Panc1 (cell line): ENCODE measurements at regions not wholly inside any gene's neighbourhood (a gene's known extent, or its start where the extent isn't known, plus 50 kb on each side); places are given as distances from the start of the nearest gene placed in this dataset.

Source experiments
- ATAC-seq: fragments of 200-7000 bp; cut with Tn5 transposase; 2 replicates; pipeline ENCODE4 v1.9.1; 2020; ENCODE audit warnings: mild to moderate bottlenecking, moderate library complexity
- BruUV-seq: library from RNA; stranded (reverse); fragments of 400-500 nt; replicated peaks from 2 replicates; lab custom pipeline; 2021; lab: Mats Ljungman, UMichigan
- CTCF ChIA-PET: fragments of 300-600 bp; sonication (Branson Sonifier 250); formaldehyde crosslinking; loops from one replicate; lab custom pipeline; 2022; ENCODE audit warnings: antibody characterized with exemption; lab: Charles Lee
- POLR2A ChIA-PET: fragments of 300-600 bp; sonication (Branson Sonifier 250); formaldehyde crosslinking; loops from one replicate; lab custom pipeline; 2022; ENCODE audit warnings: antibody characterized with exemption; lab: Charles Lee
- DNase-seq: peaks from one replicate; pipeline ENCODE4 v3.0.0-alpha.2; 2010; ENCODE audit warnings: low read depth, low spot score
- H3K27ac ChIP-seq: 2 replicates; pipeline ENCODE4 v1.5.1; 2011; ENCODE audit warnings: mild to moderate bottlenecking, low read length, inconsistent platforms
- H3K27me3 ChIP-seq: fragments of 200-500 bp; sonication (Bioruptor generic); 2 replicates; pipeline ENCODE4 v1.6.0; 2014; ENCODE audit warnings: low read length, inconsistent platforms; ENCODE audit not compliant: control insufficient read depth, insufficient read depth
- H3K36me3 ChIP-seq: fragments of 200-500 bp; sonication (Bioruptor generic); 2 replicates; pipeline ENCODE4 v1.5.1; 2014; ENCODE audit warnings: inconsistent platforms, mild to moderate bottlenecking, low read length, moderate library complexity; ENCODE audit not compliant: control insufficient read depth, insufficient read depth
- H3K4me1 ChIP-seq: 2 replicates; pipeline ENCODE4 v1.5.1; 2011; ENCODE audit warnings: inconsistent platforms, mild to moderate bottlenecking, low read length, moderate library complexity; ENCODE audit not compliant: control insufficient read depth, insufficient read depth
- H3K4me3 ChIP-seq, 2 experiments: 2 replicates each; pipeline ENCODE4 v1.5.1; 2011 to 2012; ENCODE audit warnings: low read depth in 2 of 2, low read length in 2 of 2, mild to moderate bottlenecking in 2 of 2, inconsistent platforms in 1 of 2, moderate library complexity in 1 of 2
- H3K9me3 ChIP-seq: fragments of 200-500 bp; sonication (Bioruptor generic); 2 replicates; pipeline ENCODE4 v1.5.1; 2014; ENCODE audit warnings: low read depth, mild to moderate bottlenecking, inconsistent platforms, low read length, moderate library complexity; ENCODE audit not compliant: control insufficient read depth, insufficient read depth
- CTCF ChIP-seq: fragments of 450-650 bp; IDR thresholded peaks from 2 replicates; pipeline ENCODE4 v1.5.1; 2017; ENCODE audit warnings: mild to moderate bottlenecking
- POLR2AphosphoS5 ChIP-seq: IDR thresholded peaks from 2 replicates; pipeline ENCODE4 v1.6.1; 2012; ENCODE audit warnings: mild to moderate bottlenecking, low read depth, low read length, moderate library complexity
- REST ChIP-seq, 2 experiments: IDR thresholded peaks; 2 replicates each; pipeline ENCODE4 v1.6.1; 2011 to 2012; ENCODE audit warnings: low read depth in 2 of 2, control low read depth in 1 of 2, low read length in 1 of 2, mild to moderate bottlenecking in 1 of 2, moderate library complexity in 1 of 2; ENCODE audit not compliant: insufficient read depth in 1 of 2
- SIN3A ChIP-seq: IDR thresholded peaks from 2 replicates; pipeline ENCODE4 v1.6.1; 2012; ENCODE audit warnings: low read depth, mild to moderate bottlenecking, low read length, moderate library complexity, borderline replicate concordance; ENCODE audit not compliant: insufficient read depth
- TCF7L2 ChIP-seq: IDR thresholded peaks from 2 replicates; pipeline ENCODE4 v1.6.1; 2011; ENCODE audit warnings: mild to moderate bottlenecking, low read depth, low read length, inconsistent platforms
- in situ Hi-C: cut with HindIII; loops from 2 replicates; pipeline ENCODE4 v1.10.0; 2016; ENCODE audit warnings: low sequenced_read_pairs, low pct_unique_long_range_greater_than_20kb
- intact Hi-C: fragments of 100-400 bp; cut with micrococcal nuclease; formaldehyde crosslinking; loops from one replicate; pipeline ENCODE4 v1.10.0; 2022; ENCODE audit not compliant: unreplicated experiment

- Histone ChIP-seq H3K4me1 (no peaks in the 10 kb centered on the region), H3K4me3 (no peak overlapping the region), H3K27ac (no peak overlapping the region), H3K27me3 (no peaks in the 10 kb centered on the region), H3K9me3 (no peaks in the 10 kb centered on the region), H3K36me3 (no peaks in the 10 kb centered on the region)
- ChIA-PET POLR2A (no interaction called here), CTCF (no interaction called here)
- no TSS peak for BruUV-seq
- TF ChIP-seq TCF7L2 (no peak), REST (IDR thresholded peaks at IDR 0.05; ENCODE audit: insufficient read depth in 1 of 2, low read depth in 2 of 2, low read length in 1 of 2) (no peak), CTCF (no peak), POLR2AphosphoS5 (no peak), SIN3A (no peak)
- ATAC-seq (no peak), DNase-seq (no peak)
- intact Hi-C loops (no loop called here), in situ Hi-C loops (no loop called here)
Measured at GRCh38 chr3:59388555-59389270, 338.9 kb upstream of the CFAP20DC start.

- CTCF ChIA-PET = no interaction called here
- H3K27me3 ChIP-seq = no peaks in the 10 kb centered on the region
- ATAC-seq (no peak), DNase-seq (no peak)
- BruUV-seq = no TSS peak
- H3K36me3 ChIP-seq = no peaks in the 10 kb centered on the region
- H3K9me3 ChIP-seq = no peaks in the 10 kb centered on the region
- intact Hi-C loops (no loop called here), in situ Hi-C loops (no loop called here)
- H3K4me1 ChIP-seq = no peaks in the 10 kb centered on the region
- POLR2A ChIA-PET = no interaction called here
- H3K27ac ChIP-seq = no peak overlapping the region
- no peak overlapping the region for H3K4me3 ChIP-seq
- TF ChIP-seq TCF7L2 = no peak
- no peak for TF ChIP-seq POLR2AphosphoS5
- TF ChIP-seq REST (IDR thresholded peaks at IDR 0.05; ENCODE audit: insufficient read depth in 1 of 2, low read depth in 2 of 2, low read length in 1 of 2) = no peak
- no peak for TF ChIP-seq SIN3A
- no peak for TF ChIP-seq CTCF
Measured at GRCh38 chr3:59386165-59386564, 336.3 kb upstream of the CFAP20DC start.
